Bronchial epithelial cell (primary cell): ENCODE measurements at regions not wholly inside any gene's neighbourhood (a gene's known extent, or its start where the extent isn't known, plus 50 kb on each side); places are given as distances from the start of the nearest gene placed in this dataset.

ENCODE experiments used
- DNase-seq: peaks from one replicate; pipeline ENCODE4 v3.0.0-alpha.2; 2010; ENCODE audit warnings: low read depth
- FAIRE-seq: peaks from 2 replicates; lab custom pipeline; 2011; peaks lifted over from hg19 to GRCh38; lab: Jason Lieb, UNC
- H3K27me3 ChIP-seq: 2 replicates; pipeline ENCODE4 v1.5.1; 2011; ENCODE audit warnings: low read length; ENCODE audit not compliant: control insufficient read depth, insufficient read depth
- H3K36me3 ChIP-seq: 2 replicates; pipeline ENCODE4 v1.5.1; 2011; ENCODE audit warnings: low read length; ENCODE audit not compliant: control insufficient read depth, insufficient read depth
- H3K4me3 ChIP-seq: 2 replicates; pipeline ENCODE4 v1.5.1; 2011; ENCODE audit warnings: mild to moderate bottlenecking, low read depth, low read length, control low read depth
- TF ChIP-seq, protein P1 (sequence below): IDR thresholded peaks from 2 replicates; pipeline ENCODE4 v1.5.1; 2011; ENCODE audit warnings: mild to moderate bottlenecking, moderate library complexity, low read length, control low read depth, inconsistent platforms; ENCODE audit not compliant: insufficient read depth, severe bottlenecking

DNA sequence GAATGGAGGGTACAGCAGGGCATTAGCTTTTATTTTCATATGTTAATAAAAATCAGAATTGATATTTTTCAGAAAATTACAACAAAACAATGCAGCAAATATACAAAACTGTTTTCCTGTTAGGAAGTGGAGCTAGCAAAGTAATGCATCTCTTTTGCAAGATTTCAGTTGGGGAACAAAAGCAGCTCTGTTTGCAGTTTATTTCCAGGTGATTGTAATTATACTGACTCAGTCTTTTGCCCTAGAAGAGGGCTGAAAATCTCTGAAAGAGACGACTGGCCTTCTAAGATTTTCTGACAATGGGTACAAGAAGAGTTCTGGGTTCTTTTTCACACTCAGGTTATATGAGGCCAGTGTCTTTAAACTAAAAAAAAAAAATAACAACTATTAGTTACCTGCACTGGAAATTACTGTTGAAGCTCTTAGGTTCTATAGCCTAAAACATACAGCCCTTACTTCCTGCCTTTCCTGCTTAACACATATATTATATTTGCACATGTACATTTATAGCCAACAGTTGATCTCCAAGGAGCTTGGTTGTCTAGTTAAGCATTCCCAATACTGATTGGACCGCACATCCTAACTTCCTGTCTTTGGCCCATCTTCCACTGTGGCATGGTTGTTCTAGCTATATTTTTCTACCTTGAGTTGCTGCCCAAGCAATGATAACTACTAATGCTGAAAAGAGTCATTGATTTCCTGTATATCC lies 199.1 kb upstream of the KRR1 start:
- DNase-seq (no peak), FAIRE-seq (no peak)
- H3K36me3 ChIP-seq = no peaks in the 10 kb centered on the region
- TF ChIP-seq, protein P1, sequence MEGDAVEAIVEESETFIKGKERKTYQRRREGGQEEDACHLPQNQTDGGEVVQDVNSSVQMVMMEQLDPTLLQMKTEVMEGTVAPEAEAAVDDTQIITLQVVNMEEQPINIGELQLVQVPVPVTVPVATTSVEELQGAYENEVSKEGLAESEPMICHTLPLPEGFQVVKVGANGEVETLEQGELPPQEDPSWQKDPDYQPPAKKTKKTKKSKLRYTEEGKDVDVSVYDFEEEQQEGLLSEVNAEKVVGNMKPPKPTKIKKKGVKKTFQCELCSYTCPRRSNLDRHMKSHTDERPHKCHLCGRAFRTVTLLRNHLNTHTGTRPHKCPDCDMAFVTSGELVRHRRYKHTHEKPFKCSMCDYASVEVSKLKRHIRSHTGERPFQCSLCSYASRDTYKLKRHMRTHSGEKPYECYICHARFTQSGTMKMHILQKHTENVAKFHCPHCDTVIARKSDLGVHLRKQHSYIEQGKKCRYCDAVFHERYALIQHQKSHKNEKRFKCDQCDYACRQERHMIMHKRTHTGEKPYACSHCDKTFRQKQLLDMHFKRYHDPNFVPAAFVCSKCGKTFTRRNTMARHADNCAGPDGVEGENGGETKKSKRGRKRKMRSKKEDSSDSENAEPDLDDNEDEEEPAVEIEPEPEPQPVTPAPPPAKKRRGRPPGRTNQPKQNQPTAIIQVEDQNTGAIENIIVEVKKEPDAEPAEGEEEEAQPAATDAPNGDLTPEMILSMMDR = no peak
- H3K27me3 ChIP-seq = no peaks in the 10 kb centered on the region
- H3K4me3 ChIP-seq = no peak overlapping the region

DNA sequence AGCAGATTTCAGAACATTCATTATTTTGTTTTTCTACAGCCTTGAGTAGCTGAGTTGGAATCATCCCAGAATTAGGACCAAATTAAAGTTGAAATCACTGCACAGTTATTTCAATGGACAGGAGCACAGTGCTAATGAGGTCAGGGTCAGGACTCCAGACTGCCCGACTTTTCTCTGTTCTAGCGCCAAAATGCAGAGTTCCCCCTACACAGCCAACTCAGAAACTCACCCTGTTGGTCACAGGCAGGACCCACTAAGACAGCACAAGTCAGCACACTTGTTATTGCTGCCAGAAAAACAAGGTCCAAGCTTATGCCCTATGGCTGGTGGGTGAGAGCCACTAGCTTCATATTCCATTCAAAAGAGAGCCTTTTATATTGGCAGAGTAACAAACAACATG lies 198.1 kb upstream of the KRR1 start:
- H3K4me3 ChIP-seq = no peak overlapping the region
- FAIRE-seq = no peak
- no peaks in the 10 kb centered on the region for H3K36me3 ChIP-seq
- TF ChIP-seq, protein P1 = no peak
- DNase-seq = no peak
- H3K27me3 ChIP-seq = no peaks in the 10 kb centered on the region

DNA sequence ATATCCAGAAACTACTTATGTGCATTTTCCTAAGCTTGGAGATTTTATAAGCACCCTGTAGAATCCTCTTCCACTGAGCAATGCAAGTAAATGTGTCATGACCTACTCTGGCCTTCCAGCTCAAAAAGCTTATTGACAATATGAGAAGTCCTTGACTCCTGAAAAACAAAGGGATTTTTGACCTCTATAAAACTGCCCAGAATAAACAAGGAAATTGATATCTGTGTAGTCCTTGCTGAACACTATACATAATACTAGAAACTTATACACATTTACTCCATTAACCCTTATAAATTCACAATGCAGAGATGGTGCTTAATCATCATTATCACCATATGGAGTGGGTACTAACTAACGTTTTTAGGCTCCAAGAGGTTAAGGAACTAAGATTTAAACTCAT lies 197.4 kb upstream of the KRR1 start:
- H3K4me3 ChIP-seq = no peak overlapping the region
- DNase-seq = no peak
- no peaks in the 10 kb centered on the region for H3K27me3 ChIP-seq
- FAIRE-seq = no peak
- no peaks in the 10 kb centered on the region for H3K36me3 ChIP-seq
- TF ChIP-seq, protein P1 = no peak

GRCh38 chr12:75707983-75708382 lies 196.6 kb upstream of the KRR1 start:
- FAIRE-seq = no peak
- TF ChIP-seq, protein P1 = no peak
- DNase-seq = no peak
- no peak overlapping the region for H3K4me3 ChIP-seq
- no peaks in the 10 kb centered on the region for H3K36me3 ChIP-seq
- H3K27me3 ChIP-seq = no peaks in the 10 kb centered on the region

GRCh38 chr12:75706786-75707605 lies 195.6 kb upstream of the KRR1 start:
- FAIRE-seq (no peak), DNase-seq (peak; percentile 89)
- Histone ChIP-seq H3K27me3 (no peaks in the 10 kb centered on the region), H3K4me3 (no peak overlapping the region), H3K36me3 (no peaks in the 10 kb centered on the region)
- TF ChIP-seq, protein P1 = no peak
